Adrenal gland (tissue), 9 donors: ENCODE measurements at regions not wholly inside any gene's neighbourhood (a gene's known extent, or its start where the extent isn't known, plus 50 kb on each side); places are given as distances from the start of the nearest gene placed in this dataset.

Experiments
- DNase-seq, 7 donors: peaks; one replicate each; pipeline ENCODE4 v3.0.0-alpha.2; 2019 to 2020
- H3K27ac ChIP-seq, 5 donors: fragments of 200-600 bp; sonication (generic) in 4 of 5; 1 replicate in 3 of 5; 2 replicates in 2 of 5; pipeline versions ENCODE4 v1.5.1 to v1.8.0; 2016 to 2020; ENCODE audit warnings: mild to moderate bottlenecking in 1 of 5
- H3K27me3 ChIP-seq: fragments of 200-600 bp; 2 replicates; pipeline ENCODE4 v1.8.0; 2021
- H3K36me3 ChIP-seq, 2 donors: fragments of 200-600 bp; replicated peaks in 1 of 2; 1 replicate in 1 of 2; 2 replicates in 1 of 2; pipeline versions ENCODE4 v1.5.1 to v1.8.0; 2018 to 2022
- H3K4me1 ChIP-seq, 2 donors: fragments of 200-600 bp; replicated peaks in 1 of 2; 1 replicate in 1 of 2; 2 replicates in 1 of 2; pipeline versions ENCODE4 v1.5.1 to v1.8.0; 2018 to 2021
- H3K4me3 ChIP-seq, 4 donors: fragments of 200-600 bp; sonication (generic) in 3 of 4; one replicate each; pipeline ENCODE4 v1.5.1; 2016 to 2018
- H3K9me3 ChIP-seq, 3 donors: fragments of 200-600 bp; sonication (generic) in 1 of 3; replicated peaks in 1 of 3; 1 replicate in 2 of 3; 2 replicates in 1 of 3; pipeline versions ENCODE4 v1.5.1 to v1.8.0; 2016 to 2021
- CTCF ChIP-seq, 6 experiments: fragments of 450-650 bp in 4 of 6; fragments of 200-600 bp in 2 of 6; sonication (generic) in 1 of 6; IDR thresholded peaks; 1 replicate in 5 of 6; 2 replicates in 1 of 6; pipeline versions ENCODE4 v1.5.1 to v1.8.0; 2016 to 2021; ENCODE audit warnings: antibody characterized with exemption in 6 of 6, mild to moderate bottlenecking in 2 of 6, moderate library complexity in 1 of 6
- POLR2A ChIP-seq, 2 donors: fragments of 450-650 bp; IDR thresholded peaks; one replicate each; pipeline ENCODE4 v1.6.1; 2017; ENCODE audit warnings: antibody characterized with exemption in 2 of 2, mild to moderate bottlenecking in 2 of 2, moderate library complexity in 1 of 2
- WGBS, 4 donors: extraction: QIAGEN DNeasy Blood & Tissue Kit in 2 of 4; methylation state at CpG; one replicate each; pipeline versions ENCODE4 v1.1.5 to v1.1.7; 2013 to 2017; 5-methylcytosine and 5-hydroxymethylcytosine counted together
- intact Hi-C, 2 donors: fragments of 100-400 bp; cut with DNase I; formaldehyde crosslinking; loops; one replicate each; pipeline versions ENCODE4 v1.14.1 to v1.15.0; 2022 to 2023
- donor health status: healthy with polysubstance abuse.
- donor health status: Bipolar disorder and iron deficiency.
- donor health status: DM: yes; HTN: yes; CAD: no.
- donor health status: DM: no; HTN: no; CAD: no.
- donor health status: DM: no; HTN: no; CAD: no.

- Histone ChIP-seq H3K4me3 (no peak overlapping the region), H3K4me1 (no peaks in the 10 kb centered on the region), H3K27me3 (no peaks in the 10 kb centered on the region), H3K36me3 (peaks cover 0 to 3% of the 10 kb centered on the region in 2 donors), H3K27ac (no peak overlapping the region), H3K9me3 (no peaks in the 10 kb centered on the region)
- intact Hi-C loops: no loop called here
- 68 to 72% (median 68%) methylated on average over 5 of the region's 5 CpGs for WGBS, 4 donors
- TF ChIP-seq POLR2A (IDR thresholded peaks at IDR 0.05) (no peak), CTCF (IDR thresholded peaks at IDR 0.05) (no peak)
- DNase-seq: no peak
Observed at GRCh38 chr5:29800752-29801151, 1392.7 kb upstream of the CDH6 start.

GRCh38 chr5:29796013-29796412 is 1397.5 kb upstream of the CDH6 start:
- Histone ChIP-seq H3K27me3 (no peaks in the 10 kb centered on the region), H3K36me3 (no peaks in the 10 kb centered on the region), H3K27ac (no peak overlapping the region), H3K4me1 (no peaks in the 10 kb centered on the region), H3K4me3 (no peak overlapping the region), H3K9me3 (no peaks in the 10 kb centered on the region)
- TF ChIP-seq CTCF (IDR thresholded peaks at IDR 0.05) (no peak), POLR2A (IDR thresholded peaks at IDR 0.05) (no peak)
- WGBS, 4 donors: 65 to 89% (median 77%) methylated on average over 2 of the region's 2 CpGs
- intact Hi-C loops: no loop called here
- no peak for DNase-seq

GRCh38 chr5:29795096-29795652 is 1398.3 kb upstream of the CDH6 start:
- no peak for DNase-seq
- H3K27ac ChIP-seq: no peak overlapping the region
- no peak overlapping the region for H3K4me3 ChIP-seq
- H3K27me3 ChIP-seq: no peaks in the 10 kb centered on the region
- TF ChIP-seq POLR2A (IDR thresholded peaks at IDR 0.05) (no peak), CTCF (IDR thresholded peaks at IDR 0.05) (no peak)
- no peaks in the 10 kb centered on the region for H3K9me3 ChIP-seq
- H3K36me3 ChIP-seq: no peaks in the 10 kb centered on the region
- 48 to 66% (median 56%) methylated on average over 2 of the region's 2 CpGs for WGBS, 4 donors
- H3K4me1 ChIP-seq: no peaks in the 10 kb centered on the region
- intact Hi-C loops: no loop called here

GRCh38 chr5:29794141-29794787 is 1399.2 kb upstream of the CDH6 start:
- 53 to 73% (median 61%) methylated on average over 5 of the region's 5 CpGs for WGBS, 4 donors
- Histone ChIP-seq H3K27me3 (no peaks in the 10 kb centered on the region), H3K9me3 (no peaks in the 10 kb centered on the region), H3K36me3 (no peaks in the 10 kb centered on the region), H3K4me1 (no peaks in the 10 kb centered on the region), H3K27ac (no peak overlapping the region), H3K4me3 (no peak overlapping the region)
- DNase-seq: no peak
- TF ChIP-seq CTCF (IDR thresholded peaks at IDR 0.05) (no peak), POLR2A (IDR thresholded peaks at IDR 0.05) (no peak)
- intact Hi-C loops: no loop called here
